IgD-negative memory B cell (primary cell): ENCODE measurements at regions not wholly inside any gene's neighbourhood (a gene's known extent, or its start where the extent isn't known, plus 50 kb on each side); places are given as distances from the start of the nearest gene placed in this dataset.

Experiments
- H3K27ac Mint-ChIP-seq, 3 donors: one replicate each; pipeline ENCODE4 v1.8.0; 2020 to 2022; ENCODE audit warnings: mild to moderate bottlenecking in 3 of 3, mixed read lengths in 3 of 3, moderate library complexity in 1 of 3
- H3K27me3 Mint-ChIP-seq: one replicate; pipeline ENCODE4 v1.8.0; 2021; ENCODE audit warnings: mixed read lengths
- H3K36me3 Mint-ChIP-seq: one replicate; pipeline ENCODE4 v1.8.0; 2020; ENCODE audit warnings: mild to moderate bottlenecking, mixed read lengths
- H3K4me1 Mint-ChIP-seq, 3 donors: one replicate each; pipeline ENCODE4 v1.8.0; 2020 to 2022; ENCODE audit warnings: mixed read lengths in 3 of 3, mild to moderate bottlenecking in 1 of 3
- H3K4me3 Mint-ChIP-seq, 4 donors: one replicate each; pipeline ENCODE4 v1.8.0; 2020 to 2022; ENCODE audit warnings: mild to moderate bottlenecking in 4 of 4, mixed read lengths in 4 of 4, moderate library complexity in 3 of 4
- H3K9me3 Mint-ChIP-seq, 3 donors: one replicate each; pipeline ENCODE4 v1.8.0; 2020 to 2021; ENCODE audit warnings: mixed read lengths in 3 of 3, mild to moderate bottlenecking in 1 of 3

DNA sequence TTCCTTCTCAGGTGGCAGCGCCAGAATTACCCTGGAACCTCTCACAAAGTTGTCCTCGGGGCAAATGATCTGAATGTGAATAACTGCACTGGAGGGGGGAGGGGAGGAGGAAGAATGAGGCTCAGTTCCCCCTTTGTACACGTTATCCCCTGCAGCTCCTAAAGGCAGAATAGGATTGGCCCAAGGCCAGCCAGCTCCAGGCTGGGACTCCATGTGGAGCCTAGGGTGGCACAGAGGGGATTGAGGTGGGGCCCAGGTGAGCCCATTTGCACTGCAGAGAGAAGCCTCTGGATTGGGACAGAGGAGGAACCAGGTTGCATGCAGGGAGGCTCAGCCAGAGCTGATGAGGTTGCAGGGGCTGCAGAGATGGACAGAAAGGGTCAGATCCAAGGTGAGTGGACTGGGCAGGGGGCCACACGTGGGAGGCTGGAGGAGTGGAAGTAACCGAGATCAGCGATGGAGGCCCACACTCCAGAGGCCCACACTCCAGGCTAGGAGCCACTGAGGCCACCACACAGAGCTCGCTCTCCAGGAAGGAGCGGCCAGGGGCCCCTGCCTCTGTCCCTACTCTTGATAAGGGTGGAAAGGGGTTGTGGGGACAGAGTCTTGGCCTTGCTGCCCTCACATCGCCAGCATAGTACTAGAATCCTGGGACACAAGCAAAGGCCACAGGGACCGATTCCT is 78.6 kb downstream of the RBFOX3 start:
- Mint-ChIP-seq H3K27me3 (peaks cover 8% of the 10 kb centered on the region), H3K27ac (no peak overlapping the region), H3K4me3 (no peak overlapping the region), H3K36me3 (peaks cover 2% of the 10 kb centered on the region), H3K4me1 (peaks cover 0 to 4% (median 0%) of the 10 kb centered on the region in 3 donors), H3K9me3 (no peaks in the 10 kb centered on the region)

GRCh38 chr17:79531191-79532095 is 79.4 kb downstream of the RBFOX3 start:
- peaks cover 2% of the 10 kb centered on the region for H3K36me3 Mint-ChIP-seq
- H3K9me3 Mint-ChIP-seq, result no peaks in the 10 kb centered on the region
- peaks cover 0 to 2% (median 0%) of the 10 kb centered on the region in 3 donors for H3K4me1 Mint-ChIP-seq
- no peak overlapping the region for H3K27ac Mint-ChIP-seq
- peaks cover 12% of the 10 kb centered on the region for H3K27me3 Mint-ChIP-seq
- H3K4me3 Mint-ChIP-seq, result no peak overlapping the region

DNA sequence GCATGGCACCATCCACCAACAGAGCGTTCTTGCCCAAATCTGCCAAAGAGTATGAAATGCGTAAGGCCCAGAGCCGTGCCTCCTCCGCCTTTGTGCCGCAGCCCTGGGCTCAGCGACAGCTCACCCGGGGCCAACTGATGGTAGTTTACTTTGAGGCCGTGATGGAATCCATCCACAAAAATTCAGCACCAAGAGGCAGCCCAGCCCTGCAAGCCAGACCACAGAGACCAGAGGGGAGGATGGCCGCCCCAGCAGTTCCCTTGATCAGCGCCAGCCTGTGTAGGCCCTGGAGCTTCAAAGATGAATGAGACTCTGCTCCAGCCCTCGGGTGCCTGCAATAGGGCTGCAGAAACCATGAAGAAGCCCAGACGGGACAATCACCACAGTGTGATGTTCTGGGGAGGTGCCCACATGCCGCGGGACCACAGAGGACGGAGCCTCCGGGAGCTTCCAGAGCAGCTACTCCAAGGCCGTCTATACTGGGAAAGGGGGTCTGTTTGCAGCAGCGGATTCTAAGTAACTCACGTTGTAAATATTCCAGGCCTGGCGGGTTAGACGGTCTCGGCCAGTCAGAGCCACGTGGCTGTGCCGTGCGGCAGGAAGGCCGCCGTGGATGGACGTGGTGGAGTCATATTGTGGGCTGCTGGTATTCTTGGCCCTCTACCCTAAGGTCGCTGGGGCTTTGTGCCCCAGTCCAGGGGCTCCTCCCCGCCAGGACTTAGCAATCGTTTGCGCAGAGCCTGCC is 80.3 kb downstream of the RBFOX3 start:
- no peaks in the 10 kb centered on the region for H3K9me3 Mint-ChIP-seq
- H3K27ac Mint-ChIP-seq, result no peak overlapping the region
- H3K4me1 Mint-ChIP-seq, result peaks cover 0 to 2% (median 0%) of the 10 kb centered on the region in 3 donors
- peaks cover 2% of the 10 kb centered on the region for H3K36me3 Mint-ChIP-seq
- no peak overlapping the region for H3K4me3 Mint-ChIP-seq
- peaks cover 12% of the 10 kb centered on the region for H3K27me3 Mint-ChIP-seq

DNA sequence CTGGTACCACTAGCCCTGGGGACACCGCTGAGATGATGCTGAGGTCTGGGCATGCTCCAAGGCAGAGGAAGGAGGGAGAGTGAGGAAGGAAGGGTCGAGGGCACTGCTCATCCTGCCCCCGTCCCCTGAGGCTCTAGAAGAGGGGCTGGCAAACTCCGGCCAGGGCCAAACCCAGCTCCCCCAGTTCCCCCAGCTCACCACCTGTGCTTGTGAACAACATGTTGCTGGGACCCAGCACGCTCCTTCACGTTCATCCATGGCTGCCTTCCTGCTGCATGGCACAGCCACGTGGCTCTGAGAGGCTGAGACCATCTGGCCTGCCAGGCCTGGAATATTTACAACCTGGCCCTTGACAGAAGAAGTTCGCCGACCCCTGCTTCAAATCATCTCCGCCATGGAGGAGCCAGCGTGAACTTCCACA is 81.2 kb downstream of the RBFOX3 start:
- Mint-ChIP-seq H3K36me3 (peaks cover 2% of the 10 kb centered on the region), H3K27ac (no peak overlapping the region), H3K4me1 (peaks cover 0 to 2% (median 0%) of the 10 kb centered on the region in 3 donors), H3K27me3 (peaks cover 14% of the 10 kb centered on the region), H3K9me3 (no peaks in the 10 kb centered on the region), H3K4me3 (no peak overlapping the region)

DNA sequence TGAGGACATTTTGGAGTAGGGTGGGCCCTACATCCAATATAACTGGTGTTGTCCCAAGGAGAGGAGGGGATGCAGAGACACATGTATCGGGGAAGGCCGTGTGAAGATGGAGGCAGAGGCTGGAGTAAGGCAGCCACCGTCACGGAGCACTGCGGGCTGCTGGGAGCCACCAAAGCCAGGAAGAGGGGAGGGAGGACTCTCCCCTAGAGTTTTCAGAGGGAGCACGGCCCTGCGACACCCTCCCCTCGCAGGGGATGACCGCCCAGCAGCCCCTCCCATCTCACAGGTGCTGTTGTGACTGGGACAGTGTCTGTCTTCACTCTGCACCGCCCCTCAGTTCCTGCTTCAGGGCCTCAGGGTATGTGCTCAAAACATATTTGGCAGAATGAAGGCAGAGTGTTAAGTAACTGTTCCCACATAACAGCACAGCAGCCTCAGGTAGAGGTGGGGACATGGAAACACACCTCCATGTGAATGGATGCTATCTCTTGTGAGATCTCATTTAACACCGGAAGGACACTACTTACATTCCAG is 82.2 kb downstream of the RBFOX3 start:
- Mint-ChIP-seq H3K27ac (no peak overlapping the region), H3K4me1 (peaks cover 0 to 2% (median 0%) of the 10 kb centered on the region in 3 donors), H3K4me3 (no peak overlapping the region), H3K9me3 (no peaks in the 10 kb centered on the region), H3K27me3 (peaks cover 14% of the 10 kb centered on the region), H3K36me3 (peaks cover 2% of the 10 kb centered on the region)

- Mint-ChIP-seq H3K4me1 (peaks cover 0 to 2% (median 0%) of the 10 kb centered on the region in 3 donors), H3K27ac (no peak overlapping the region), H3K27me3 (peaks cover 14% of the 10 kb centered on the region), H3K36me3 (peaks cover 2% of the 10 kb centered on the region), H3K4me3 (no peak overlapping the region), H3K9me3 (no peaks in the 10 kb centered on the region)
These were observed 83.5 kb downstream of the RBFOX3 start for GRCh38 chr17:79527306-79527705.

- peaks cover 11% of the 10 kb centered on the region for H3K27me3 Mint-ChIP-seq
- H3K36me3 Mint-ChIP-seq, result peaks cover 2% of the 10 kb centered on the region
- H3K9me3 Mint-ChIP-seq, result no peaks in the 10 kb centered on the region
- H3K4me1 Mint-ChIP-seq, result peaks cover 0 to 2% (median 0%) of the 10 kb centered on the region in 3 donors
- H3K4me3 Mint-ChIP-seq, result no peak overlapping the region
- H3K27ac Mint-ChIP-seq, result no peak overlapping the region
These were observed 84.8 kb downstream of the RBFOX3 start for GRCh38 chr17:79525793-79526677.

DNA sequence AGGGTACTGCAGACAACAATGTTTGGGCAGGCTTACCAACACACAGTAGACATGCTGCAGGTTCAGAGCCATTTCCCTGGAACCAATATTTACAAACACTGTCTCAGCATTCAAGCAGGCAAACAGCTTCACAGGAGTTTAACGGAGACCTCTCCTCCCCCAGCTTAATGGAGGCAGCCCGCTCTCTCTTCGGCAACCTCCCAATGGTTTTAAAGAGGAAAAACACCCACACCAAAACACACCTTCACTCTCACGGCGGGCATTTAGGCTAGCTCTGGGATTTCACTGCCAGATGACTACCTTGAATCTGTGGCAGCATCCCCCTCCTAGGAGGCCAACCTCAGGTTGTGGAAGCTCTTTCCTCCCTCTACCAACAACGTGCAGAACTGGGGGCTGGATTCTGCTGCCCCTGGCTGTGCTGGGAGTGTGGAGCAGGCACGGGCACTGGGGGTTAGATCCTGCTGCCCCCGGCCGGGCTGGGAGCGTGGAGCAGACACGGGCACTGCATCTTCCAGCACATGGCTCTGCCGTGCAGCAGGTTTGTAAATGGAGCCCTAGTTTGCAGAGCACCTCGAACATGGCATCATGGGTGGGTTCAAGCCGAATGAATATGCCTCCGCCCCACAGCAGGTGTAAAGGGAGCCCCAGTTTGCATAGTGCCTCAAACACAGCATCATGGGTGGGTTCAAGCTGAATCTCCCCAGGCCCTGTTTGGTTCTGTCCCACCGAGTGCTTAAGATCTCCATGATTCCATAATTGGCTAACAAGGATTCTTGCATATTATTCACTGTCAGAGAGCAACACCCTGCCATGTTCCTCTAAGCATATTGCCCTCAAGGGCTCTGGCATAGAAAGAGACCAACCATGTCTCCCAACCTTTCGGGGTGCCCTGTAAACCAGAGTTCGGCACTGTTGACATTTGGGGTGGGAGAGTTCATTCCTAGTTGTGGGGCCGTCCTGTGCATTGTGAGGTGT is 86.4 kb downstream of the RBFOX3 start:
- no peaks in the 10 kb centered on the region for H3K9me3 Mint-ChIP-seq
- H3K27ac Mint-ChIP-seq, result no peak overlapping the region
- peaks cover 0 to 2% (median 0%) of the 10 kb centered on the region in 3 donors for H3K4me1 Mint-ChIP-seq
- peaks cover 11% of the 10 kb centered on the region for H3K27me3 Mint-ChIP-seq
- peaks cover 2% of the 10 kb centered on the region for H3K36me3 Mint-ChIP-seq
- no peak overlapping the region for H3K4me3 Mint-ChIP-seq

DNA sequence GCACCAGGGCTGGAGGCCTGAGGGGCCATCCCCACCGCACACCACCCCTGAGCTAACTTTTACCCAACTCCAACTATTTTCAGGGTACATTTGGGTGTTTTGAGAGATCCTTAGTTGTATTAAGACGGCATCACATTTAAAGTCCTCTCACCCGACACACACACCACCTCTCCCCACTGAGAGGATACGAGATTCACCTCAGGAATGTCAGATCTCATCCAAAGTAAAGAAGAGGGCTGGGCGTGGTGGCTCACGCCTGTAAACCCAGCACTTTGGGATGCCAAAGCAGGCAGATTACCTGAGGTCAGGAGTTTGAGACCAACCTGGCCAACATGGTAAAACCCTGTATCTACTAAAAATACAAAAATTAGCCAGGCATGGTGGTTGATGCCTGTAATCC is 88.4 kb downstream of the RBFOX3 start:
- peaks cover 17% of the 10 kb centered on the region for H3K27me3 Mint-ChIP-seq
- H3K36me3 Mint-ChIP-seq, result no peaks in the 10 kb centered on the region
- H3K4me3 Mint-ChIP-seq, result no peak overlapping the region
- peaks cover 0 to 1% (median 0%) of the 10 kb centered on the region in 3 donors for H3K4me1 Mint-ChIP-seq
- H3K9me3 Mint-ChIP-seq, result no peaks in the 10 kb centered on the region
- H3K27ac Mint-ChIP-seq, result no peak overlapping the region

DNA sequence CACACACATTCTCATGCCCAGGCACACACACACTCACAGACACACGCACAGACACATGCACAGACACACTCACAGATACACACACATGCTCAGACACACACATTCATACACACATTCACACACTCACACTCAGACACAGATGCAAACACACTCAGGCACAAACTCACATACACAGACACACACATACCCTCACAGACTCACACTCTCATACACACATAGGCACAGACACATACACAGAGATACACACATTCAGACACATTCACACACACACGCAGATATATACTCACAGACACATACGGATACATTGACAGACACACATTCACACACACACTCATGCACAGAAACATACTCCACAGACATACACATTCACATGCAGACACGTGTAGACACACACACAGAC is 89.6 kb downstream of the RBFOX3 start:
- Mint-ChIP-seq H3K27me3 (peaks cover 12% of the 10 kb centered on the region), H3K4me1 (peaks cover 0 to 1% (median 0%) of the 10 kb centered on the region in 3 donors), H3K27ac (no peak overlapping the region), H3K36me3 (no peaks in the 10 kb centered on the region), H3K9me3 (no peaks in the 10 kb centered on the region), H3K4me3 (no peak overlapping the region)

DNA sequence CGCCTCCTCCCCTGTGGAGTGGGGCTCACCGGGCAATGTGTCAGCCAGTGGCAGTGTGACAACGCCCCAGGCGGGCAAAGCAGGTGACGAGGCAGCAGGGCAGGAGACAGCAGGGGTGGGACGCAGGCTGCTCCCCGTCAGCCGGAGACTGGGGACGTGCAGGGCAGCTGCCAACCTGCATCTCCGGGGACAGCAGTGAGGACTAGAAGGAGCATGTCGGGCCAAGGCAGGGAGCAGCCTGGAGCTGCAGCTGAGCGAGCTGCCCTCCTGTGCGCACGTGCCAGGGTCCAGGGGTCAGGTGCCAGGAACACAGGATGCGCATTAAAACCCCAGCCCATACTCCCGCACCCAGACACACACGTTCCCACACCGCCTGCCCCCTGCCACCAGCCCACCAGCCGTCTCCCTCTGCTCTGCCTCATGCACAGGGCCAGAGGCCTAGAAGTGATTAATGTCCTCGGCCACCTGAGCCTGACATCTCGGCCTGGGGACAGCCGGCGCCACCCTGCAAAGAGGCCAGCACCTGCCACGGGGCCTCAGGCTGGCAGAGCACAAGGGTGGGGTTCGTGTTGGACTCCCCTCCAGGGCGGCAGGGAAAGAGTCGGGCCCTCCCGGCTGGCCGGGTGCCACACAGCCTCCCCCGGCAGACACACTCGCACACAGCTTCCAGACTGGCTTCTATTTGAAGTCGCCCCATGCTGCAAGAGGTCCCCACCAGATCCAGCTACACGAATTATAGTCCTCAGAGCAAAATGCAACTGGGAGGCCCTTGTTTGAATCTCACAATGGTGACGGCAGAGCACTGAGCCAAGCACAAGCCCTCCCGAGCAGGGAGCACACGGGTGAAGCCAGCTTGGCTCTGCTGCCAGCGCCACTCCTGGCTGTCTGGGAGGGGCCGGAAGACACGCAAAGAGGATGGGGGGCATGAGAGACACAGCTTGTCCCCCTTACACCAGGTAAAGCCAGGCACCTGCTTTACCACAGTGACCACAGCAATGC is 90.4 kb downstream of the RBFOX3 start:
- H3K4me3 Mint-ChIP-seq, result no peak overlapping the region
- H3K36me3 Mint-ChIP-seq, result no peaks in the 10 kb centered on the region
- no peaks in the 10 kb centered on the region for H3K9me3 Mint-ChIP-seq

DNA sequence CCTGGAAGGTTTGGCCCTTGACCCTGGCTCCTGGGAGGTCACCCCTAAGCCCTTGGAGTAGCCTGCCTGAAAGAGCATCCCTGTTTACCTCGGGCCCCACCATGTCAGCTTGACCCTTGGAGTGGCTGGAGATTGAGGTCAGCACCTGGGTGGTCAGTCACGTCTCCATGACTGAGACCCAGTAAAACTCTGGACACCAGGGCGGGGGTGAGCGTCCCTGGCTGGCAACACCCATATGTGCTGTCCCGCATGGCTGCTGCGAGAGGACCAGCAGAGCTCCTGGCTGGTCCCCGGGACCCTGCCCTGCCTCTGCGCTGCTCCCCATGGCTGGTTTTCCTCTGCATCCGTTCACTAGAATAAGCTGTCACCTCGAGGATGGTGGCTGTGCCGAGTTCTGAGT is 91.2 kb downstream of the RBFOX3 start:
- H3K27me3 Mint-ChIP-seq, result peaks cover 10% of the 10 kb centered on the region
- no peak overlapping the region for H3K27ac Mint-ChIP-seq
- no peaks in the 10 kb centered on the region for H3K9me3 Mint-ChIP-seq
- H3K4me1 Mint-ChIP-seq, result peaks cover 0 to 1% (median 0%) of the 10 kb centered on the region in 3 donors
- no peak overlapping the region for H3K4me3 Mint-ChIP-seq
- no peaks in the 10 kb centered on the region for H3K36me3 Mint-ChIP-seq

More for the DNA sequence above, 90.4 kb downstream of the RBFOX3 start:
- Mint-ChIP-seq H3K27me3 (peaks cover 11% of the 10 kb centered on the region), H3K27ac (no peak overlapping the region), H3K4me1 (peaks cover 0 to 1% (median 0%) of the 10 kb centered on the region in 3 donors)
